ENCODE measurements at regions not wholly inside any gene's neighbourhood (a gene's known extent, or its start where the extent isn't known, plus 50 kb on each side); places are given as distances from the start of the nearest gene placed in this dataset.
A peak's percentile ranks its signal among the peaks of the same experiment; 100 is the strongest.

DNA sequence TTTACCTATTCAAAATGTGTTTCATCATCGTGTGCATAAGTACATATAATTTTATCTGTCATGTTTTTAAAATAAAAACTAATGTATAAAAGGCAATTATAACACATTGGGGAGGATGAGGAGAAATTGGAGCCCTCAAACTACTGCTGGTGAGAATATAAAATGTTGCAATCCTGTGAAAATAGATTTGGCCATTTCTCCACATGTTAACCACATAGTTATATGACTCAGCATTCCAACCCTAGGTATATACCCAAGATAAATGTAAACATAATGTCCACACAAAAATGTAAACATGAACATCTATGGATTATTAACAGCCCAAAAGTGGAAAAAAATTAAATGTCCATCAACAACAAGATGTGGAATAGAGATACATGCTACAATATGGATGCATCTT lies 928.0 kb upstream of the FAT3 start:
- H3K9ac ChIP-seq (ENCODE audit: low read length), result no peak overlapping the region
- no peak overlapping the region for H4K8ac ChIP-seq (ENCODE audit: low read length)
- no peak overlapping the region for H3K23ac ChIP-seq (ENCODE audit: low read length in 2 of 2)
- H3K36me3 ChIP-seq (ENCODE audit: control insufficient read depth in 1 of 2, insufficient read depth in 2 of 2, low read depth in 1 of 2, low read length in 2 of 2), result no peaks in the 10 kb centered on the region
- no peak overlapping the region for H3K14ac ChIP-seq (ENCODE audit: low read length in 2 of 2)
- H3K27ac ChIP-seq (ENCODE audit: low read length, poor library complexity, severe bottlenecking), result no peak overlapping the region
- no peak overlapping the region for H2AFZ ChIP-seq (ENCODE audit: low read depth, low read length)
- no peaks in the 10 kb centered on the region for H3K9me3 ChIP-seq (ENCODE audit: control insufficient read depth, low read length)
- H2AK5ac ChIP-seq (ENCODE audit: low read length, severe bottlenecking), result no peak overlapping the region
- peak; percentile 35 for DNase-seq
- H3K4me2 ChIP-seq (ENCODE audit: low read length, poor library complexity, severe bottlenecking), result no peak overlapping the region
- no peaks in the 10 kb centered on the region for H3K27me3 ChIP-seq (ENCODE audit: control insufficient read depth in 1 of 2, insufficient read depth in 1 of 2, low read length in 2 of 2)
- H2BK5ac ChIP-seq (ENCODE audit: low read depth, low read length, poor library complexity, severe bottlenecking), result no peak overlapping the region
- no peak overlapping the region for H4K91ac ChIP-seq (ENCODE audit: low read length)
- no peak overlapping the region for H2BK15ac ChIP-seq (ENCODE audit: low read depth, poor library complexity, severe bottlenecking)
- H3K4ac ChIP-seq (ENCODE audit: low read depth in 1 of 2, low read length in 2 of 2), result no peak overlapping the region
- no CpG with 5 or more reads among the region's 1 CpG for WGBS
- no peak overlapping the region for H3K4me3 ChIP-seq (ENCODE audit: insufficient read depth in 1 of 2, low read depth in 1 of 2, low read length in 2 of 2)
- H3K18ac ChIP-seq (ENCODE audit: low read depth in 1 of 2, low read length in 2 of 2), result no peak overlapping the region
- H2BK120ac ChIP-seq (ENCODE audit: low read depth, low read length), result no peak overlapping the region
- no peak overlapping the region for H2BK12ac ChIP-seq (ENCODE audit: low read length in 2 of 2)
- H3K79me1 ChIP-seq (replicated peaks; ENCODE audit: low read length, poor library complexity, severe bottlenecking), result no peaks in the 10 kb centered on the region
- H3K4me1 ChIP-seq (ENCODE audit: control insufficient read depth, insufficient read depth, low read depth, low read length), result no peaks in the 10 kb centered on the region

DNA sequence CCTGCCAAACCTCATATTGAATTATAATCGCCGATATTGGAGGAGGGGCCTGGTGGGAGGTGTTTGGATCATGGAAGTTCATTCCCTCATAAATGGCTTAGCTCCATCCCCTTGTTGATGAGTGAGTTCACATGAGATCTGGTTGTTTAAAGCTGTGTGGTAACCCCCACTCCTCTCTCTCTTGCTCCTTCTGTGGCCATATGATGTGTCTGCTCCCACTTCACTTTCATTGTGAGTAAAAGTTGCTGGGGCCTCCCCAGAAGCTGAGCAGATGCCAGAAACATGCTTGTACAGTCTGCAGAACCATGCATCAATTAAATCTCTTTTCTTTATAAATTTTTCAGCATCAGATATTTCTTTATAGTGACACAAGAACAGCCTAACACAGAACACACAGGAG lies 929.0 kb upstream of the FAT3 start:
- Histone ChIP-seq H2BK12ac (ENCODE audit: low read length in 2 of 2) (no peak overlapping the region), H2BK5ac (ENCODE audit: low read depth, low read length, poor library complexity, severe bottlenecking) (no peak overlapping the region), H3K18ac (ENCODE audit: low read depth in 1 of 2, low read length in 2 of 2) (no peak overlapping the region), H2BK15ac (ENCODE audit: low read depth, poor library complexity, severe bottlenecking) (no peak overlapping the region), H3K4me2 (ENCODE audit: low read length, poor library complexity, severe bottlenecking) (no peak overlapping the region), H2AK5ac (ENCODE audit: low read length, severe bottlenecking) (no peak overlapping the region), H3K79me1 (replicated peaks; ENCODE audit: low read length, poor library complexity, severe bottlenecking) (no peaks in the 10 kb centered on the region), H2BK120ac (ENCODE audit: low read depth, low read length) (no peak overlapping the region), H3K4ac (ENCODE audit: low read depth in 1 of 2, low read length in 2 of 2) (no peak overlapping the region), H3K23ac (ENCODE audit: low read length in 2 of 2) (no peak overlapping the region), H3K27ac (ENCODE audit: low read length, poor library complexity, severe bottlenecking) (no peak overlapping the region), H3K27me3 (ENCODE audit: control insufficient read depth in 1 of 2, insufficient read depth in 1 of 2, low read length in 2 of 2) (no peaks in the 10 kb centered on the region), H2AFZ (ENCODE audit: low read depth, low read length) (no peak overlapping the region), H4K91ac (ENCODE audit: low read length) (no peak overlapping the region), H3K4me1 (ENCODE audit: control insufficient read depth, insufficient read depth, low read depth, low read length) (no peaks in the 10 kb centered on the region), H3K9ac (ENCODE audit: low read length) (no peak overlapping the region), H3K4me3 (ENCODE audit: insufficient read depth in 1 of 2, low read depth in 1 of 2, low read length in 2 of 2) (no peak overlapping the region), H3K36me3 (ENCODE audit: control insufficient read depth in 1 of 2, insufficient read depth in 2 of 2, low read depth in 1 of 2, low read length in 2 of 2) (no peaks in the 10 kb centered on the region), H3K9me3 (ENCODE audit: control insufficient read depth, low read length) (no peaks in the 10 kb centered on the region), H3K14ac (ENCODE audit: low read length in 2 of 2) (no peak overlapping the region), H4K8ac (ENCODE audit: low read length) (no peak overlapping the region)
- peak; percentile 2 for DNase-seq
- no CpG with 5 or more reads among the region's 2 CpGs for WGBS

DNA sequence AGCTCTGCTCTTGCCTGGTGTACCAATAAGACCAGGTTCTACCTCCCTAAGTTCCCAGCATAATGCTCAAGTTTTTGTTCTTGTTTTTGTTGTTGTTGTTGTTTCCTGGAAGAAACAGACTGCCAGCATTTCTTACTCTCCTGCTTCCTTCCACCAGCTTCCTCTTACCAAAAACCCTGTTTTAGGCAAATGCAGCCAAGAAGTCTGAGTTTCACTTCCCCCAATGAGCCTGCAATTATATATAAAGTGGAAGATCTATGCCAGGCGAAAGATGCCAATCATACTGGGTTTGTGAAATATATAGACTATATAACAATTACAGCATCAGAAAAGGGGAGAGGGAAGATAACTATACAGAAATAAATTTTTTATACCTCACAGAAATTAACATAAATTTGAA lies 931.5 kb upstream of the FAT3 start:
- Histone ChIP-seq H3K36me3 (ENCODE audit: control insufficient read depth in 1 of 2, insufficient read depth in 2 of 2, low read depth in 1 of 2, low read length in 2 of 2) (no peaks in the 10 kb centered on the region), H3K23ac (ENCODE audit: low read length in 2 of 2) (no peak overlapping the region), H3K9ac (ENCODE audit: low read length) (no peak overlapping the region), H3K4ac (ENCODE audit: low read depth in 1 of 2, low read length in 2 of 2) (no peak overlapping the region), H2AK5ac (ENCODE audit: low read length, severe bottlenecking) (no peak overlapping the region), H2BK120ac (ENCODE audit: low read depth, low read length) (no peak overlapping the region), H3K4me3 (ENCODE audit: insufficient read depth in 1 of 2, low read depth in 1 of 2, low read length in 2 of 2) (no peak overlapping the region), H3K18ac (ENCODE audit: low read depth in 1 of 2, low read length in 2 of 2) (no peak overlapping the region), H2BK15ac (ENCODE audit: low read depth, poor library complexity, severe bottlenecking) (no peak overlapping the region), H3K14ac (ENCODE audit: low read length in 2 of 2) (no peak overlapping the region), H4K91ac (ENCODE audit: low read length) (no peak overlapping the region), H3K27me3 (ENCODE audit: control insufficient read depth in 1 of 2, insufficient read depth in 1 of 2, low read length in 2 of 2) (no peaks in the 10 kb centered on the region), H3K27ac (ENCODE audit: low read length, poor library complexity, severe bottlenecking) (no peak overlapping the region), H3K79me1 (replicated peaks; ENCODE audit: low read length, poor library complexity, severe bottlenecking) (no peaks in the 10 kb centered on the region), H2AFZ (ENCODE audit: low read depth, low read length) (no peak overlapping the region), H4K8ac (ENCODE audit: low read length) (no peak overlapping the region), H3K4me1 (ENCODE audit: control insufficient read depth, insufficient read depth, low read depth, low read length) (no peaks in the 10 kb centered on the region), H3K9me3 (ENCODE audit: control insufficient read depth, low read length) (peaks cover 5% of the 10 kb centered on the region), H3K4me2 (ENCODE audit: low read length, poor library complexity, severe bottlenecking) (no peak overlapping the region), H2BK12ac (ENCODE audit: low read length in 2 of 2) (no peak overlapping the region), H2BK5ac (ENCODE audit: low read depth, low read length, poor library complexity, severe bottlenecking) (no peak overlapping the region)
- WGBS, result no CpG with 5 or more reads among the region's 1 CpG
- no peak for DNase-seq

DNA sequence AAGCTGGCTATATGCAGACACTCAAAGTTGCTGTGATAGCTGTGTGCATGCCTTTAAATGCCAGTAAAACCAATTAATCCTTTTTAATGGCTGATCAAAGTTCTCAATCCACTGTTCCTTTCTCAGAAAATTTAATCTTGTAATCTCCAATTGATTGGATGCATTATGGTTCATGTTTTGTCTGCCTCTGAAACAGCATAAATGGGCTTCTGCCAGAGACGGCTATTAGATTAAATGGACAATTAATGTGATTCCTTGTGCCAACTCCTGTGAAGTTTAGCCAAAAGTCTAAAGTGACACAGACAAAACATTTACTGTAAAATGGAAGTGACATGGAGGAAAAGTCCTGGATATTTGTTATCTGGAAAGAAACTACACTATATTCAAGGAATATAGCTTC lies 952.5 kb upstream of the FAT3 start:
- Histone ChIP-seq H3K4me1 (ENCODE audit: control insufficient read depth, insufficient read depth, low read depth, low read length) (no peaks in the 10 kb centered on the region), H2BK15ac (ENCODE audit: low read depth, poor library complexity, severe bottlenecking) (no peak overlapping the region), H3K4me3 (ENCODE audit: insufficient read depth in 1 of 2, low read depth in 1 of 2, low read length in 2 of 2) (no peak overlapping the region), H2AFZ (ENCODE audit: low read depth, low read length) (no peak overlapping the region), H3K4ac (ENCODE audit: low read depth in 1 of 2, low read length in 2 of 2) (no peak overlapping the region), H4K91ac (ENCODE audit: low read length) (no peak overlapping the region), H3K27me3 (ENCODE audit: control insufficient read depth in 1 of 2, insufficient read depth in 1 of 2, low read length in 2 of 2) (no peaks in the 10 kb centered on the region), H2AK5ac (ENCODE audit: low read length, severe bottlenecking) (no peak overlapping the region), H3K4me2 (ENCODE audit: low read length, poor library complexity, severe bottlenecking) (no peak overlapping the region), H2BK5ac (ENCODE audit: low read depth, low read length, poor library complexity, severe bottlenecking) (no peak overlapping the region), H2BK12ac (ENCODE audit: low read length in 2 of 2) (no peak overlapping the region), H2BK120ac (ENCODE audit: low read depth, low read length) (no peak overlapping the region), H3K9ac (ENCODE audit: low read length) (no peak overlapping the region), H3K9me3 (ENCODE audit: control insufficient read depth, low read length) (no peaks in the 10 kb centered on the region), H3K27ac (ENCODE audit: low read length, poor library complexity, severe bottlenecking) (no peak overlapping the region), H4K8ac (ENCODE audit: low read length) (no peak overlapping the region), H3K18ac (ENCODE audit: low read depth in 1 of 2, low read length in 2 of 2) (no peak overlapping the region), H3K36me3 (ENCODE audit: control insufficient read depth in 1 of 2, insufficient read depth in 2 of 2, low read depth in 1 of 2, low read length in 2 of 2) (no peaks in the 10 kb centered on the region), H3K23ac (ENCODE audit: low read length in 2 of 2) (no peak overlapping the region), H3K14ac (ENCODE audit: low read length in 2 of 2) (no peak overlapping the region), H3K79me1 (replicated peaks; ENCODE audit: low read length, poor library complexity, severe bottlenecking) (no peaks in the 10 kb centered on the region)
- DNase-seq, result no peak
- WGBS, result 83% methylated on average over 1 of the region's 1 CpG

Data from mesenchymal stem cell (in vitro differentiated cells and primary cell).